ENCODE measurements at regions not wholly inside any gene's neighbourhood (a gene's known extent, or its start where the extent isn't known, plus 50 kb on each side); places are given as distances from the start of the nearest gene placed in this dataset.

- Histone ChIP-seq H3K27ac (ENCODE audit: low read depth, low read length) (peak overlapping the region; percentile 21; the same call in 1 of the 2 replicates), H3K36me3 (ENCODE audit: insufficient read depth, low read length) (no peaks in the 10 kb centered on the region), H3K9ac (ENCODE audit: low read depth, low read length) (peak overlapping the region; percentile 60; the same call in 1 of the 2 replicates), H3K4me3 (ENCODE audit: low read length) (no peak overlapping the region), H3K27me3 (ENCODE audit: insufficient read depth, low read length) (peaks cover 45% of the 10 kb centered on the region; the same call in 1 of the 2 replicates), H3K4me1 (ENCODE audit: insufficient read depth, low read length) (peaks cover 21% of the 10 kb centered on the region), H3K9me3 (ENCODE audit: insufficient read depth, low read depth, low read length) (no peaks in the 10 kb centered on the region)
- 42% methylated on average over 15 of the region's 16 CpGs for WGBS
Measured at GRCh38 chr13:111658145-111659100, 338.0 kb downstream of the TEX29 start.

GRCh38 chr13:111659219-111659775, 338.9 kb downstream of the TEX29 start:
- no peaks in the 10 kb centered on the region for H3K9me3 ChIP-seq (ENCODE audit: insufficient read depth, low read depth, low read length)
- WGBS: 82% methylated on average over 9 of the region's 9 CpGs
- no peak overlapping the region for H3K27ac ChIP-seq (ENCODE audit: low read depth, low read length)
- H3K4me1 ChIP-seq (ENCODE audit: insufficient read depth, low read length): peaks cover 21% of the 10 kb centered on the region
- H3K27me3 ChIP-seq (ENCODE audit: insufficient read depth, low read length): peaks cover 41% of the 10 kb centered on the region; the same call in 1 of the 2 replicates
- H3K9ac ChIP-seq (ENCODE audit: low read depth, low read length): no peak overlapping the region
- no peaks in the 10 kb centered on the region for H3K36me3 ChIP-seq (ENCODE audit: insufficient read depth, low read length)
- H3K4me3 ChIP-seq (ENCODE audit: low read length): no peak overlapping the region

DNA sequence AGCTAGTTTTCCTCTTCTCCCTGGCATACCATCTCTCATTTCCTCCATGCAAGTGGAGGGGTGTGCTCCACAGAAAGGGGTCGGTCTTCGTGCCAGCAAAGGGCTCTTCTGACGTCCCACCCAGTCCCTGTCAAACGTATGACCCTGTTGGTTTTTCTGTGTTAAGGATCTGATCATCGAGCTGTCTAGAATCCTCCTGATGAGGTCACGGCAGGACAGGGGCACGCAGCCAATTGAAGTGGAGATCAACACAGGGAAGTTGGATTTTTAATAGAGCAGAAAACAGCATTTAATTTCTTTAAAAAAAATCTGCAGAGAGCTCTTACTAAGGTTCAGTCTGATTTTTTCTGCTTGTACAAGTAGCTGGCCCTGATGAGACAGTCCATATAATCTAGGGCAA, 339.4 kb downstream of the TEX29 start:
- H3K9me3 ChIP-seq (ENCODE audit: insufficient read depth, low read depth, low read length): no peaks in the 10 kb centered on the region
- peaks cover 21% of the 10 kb centered on the region for H3K4me1 ChIP-seq (ENCODE audit: insufficient read depth, low read length)
- H3K9ac ChIP-seq (ENCODE audit: low read depth, low read length): no peak overlapping the region
- H3K27ac ChIP-seq (ENCODE audit: low read depth, low read length): no peak overlapping the region
- no peaks in the 10 kb centered on the region for H3K36me3 ChIP-seq (ENCODE audit: insufficient read depth, low read length)
- whole genome bisulfite sequencing: 94% methylated on average over 7 of the region's 7 CpGs
- H3K4me3 ChIP-seq (ENCODE audit: low read length): no peak overlapping the region
- peaks cover 41% of the 10 kb centered on the region; the same call in 1 of the 2 replicates for H3K27me3 ChIP-seq (ENCODE audit: insufficient read depth, low read length)

DNA sequence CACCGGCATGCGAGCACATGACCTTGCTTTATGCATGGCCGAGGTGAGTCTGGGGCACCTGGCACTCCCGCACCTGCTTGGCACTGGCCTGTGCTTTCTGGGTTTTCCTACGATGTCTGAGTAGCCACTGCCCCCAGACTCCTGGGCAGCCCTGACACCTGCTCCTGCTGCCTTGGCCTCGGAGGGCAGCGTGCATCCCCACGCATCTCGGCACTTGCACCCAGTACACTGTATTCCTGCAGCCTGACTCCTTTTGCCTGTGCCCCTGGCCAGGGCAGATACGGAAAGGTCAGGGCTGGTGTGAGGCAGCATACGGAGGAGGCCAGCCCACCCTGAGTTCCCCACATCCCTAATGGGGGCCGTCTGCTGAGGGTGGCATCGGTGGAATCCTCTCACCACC, 340.6 kb downstream of the TEX29 start:
- Histone ChIP-seq H3K9ac (ENCODE audit: low read depth, low read length) (no peak overlapping the region), H3K27ac (ENCODE audit: low read depth, low read length) (no peak overlapping the region), H3K36me3 (ENCODE audit: insufficient read depth, low read length) (no peaks in the 10 kb centered on the region), H3K4me1 (ENCODE audit: insufficient read depth, low read length) (peaks cover 21% of the 10 kb centered on the region), H3K27me3 (ENCODE audit: insufficient read depth, low read length) (peaks cover 41% of the 10 kb centered on the region; the same call in 1 of the 2 replicates), H3K4me3 (ENCODE audit: low read length) (no peak overlapping the region), H3K9me3 (ENCODE audit: insufficient read depth, low read depth, low read length) (no peaks in the 10 kb centered on the region)
- WGBS: 87% methylated on average over 13 of the region's 13 CpGs

DNA sequence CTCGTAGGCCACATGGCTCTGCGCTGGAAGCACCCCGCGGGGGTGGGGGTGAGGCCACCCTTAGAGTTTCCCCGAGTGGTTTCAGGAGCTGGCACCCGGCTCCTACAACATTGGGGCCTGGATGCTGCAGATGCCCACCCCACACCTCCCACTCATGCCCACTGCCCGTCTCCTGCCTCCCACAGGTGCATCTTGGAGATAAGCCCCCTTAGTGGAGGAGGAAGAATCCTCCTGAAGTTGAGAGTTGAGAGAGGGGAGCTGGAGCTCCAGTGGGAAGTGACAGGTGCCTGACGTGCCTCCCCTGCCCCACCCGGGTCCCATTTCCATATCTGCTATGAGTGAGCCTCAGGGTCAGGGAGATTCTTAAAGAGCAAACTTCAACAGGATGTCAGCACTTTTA, 341.3 kb downstream of the TEX29 start:
- Histone ChIP-seq H3K4me1 (ENCODE audit: insufficient read depth, low read length) (peaks cover 21% of the 10 kb centered on the region), H3K9ac (ENCODE audit: low read depth, low read length) (no peak overlapping the region), H3K36me3 (ENCODE audit: insufficient read depth, low read length) (no peaks in the 10 kb centered on the region), H3K27ac (ENCODE audit: low read depth, low read length) (no peak overlapping the region), H3K9me3 (ENCODE audit: insufficient read depth, low read depth, low read length) (no peaks in the 10 kb centered on the region), H3K4me3 (ENCODE audit: low read length) (no peak overlapping the region), H3K27me3 (ENCODE audit: insufficient read depth, low read length) (peaks cover 40% of the 10 kb centered on the region; the same call in 1 of the 2 replicates)
- WGBS: 91% methylated on average over 9 of the region's 9 CpGs

- Histone ChIP-seq H3K9ac (ENCODE audit: low read depth, low read length) (no peak overlapping the region), H3K9me3 (ENCODE audit: insufficient read depth, low read depth, low read length) (no peaks in the 10 kb centered on the region), H3K36me3 (ENCODE audit: insufficient read depth, low read length) (no peaks in the 10 kb centered on the region), H3K27ac (ENCODE audit: low read depth, low read length) (no peak overlapping the region), H3K4me1 (ENCODE audit: insufficient read depth, low read length) (peaks cover 21% of the 10 kb centered on the region), H3K4me3 (ENCODE audit: low read length) (no peak overlapping the region), H3K27me3 (ENCODE audit: insufficient read depth, low read length) (peaks cover 33% of the 10 kb centered on the region; the same call in 1 of the 2 replicates)
- WGBS: 97% methylated on average over 5 of the region's 5 CpGs
Measured at GRCh38 chr13:111662451-111662850, 342.0 kb downstream of the TEX29 start.

- Histone ChIP-seq H3K36me3 (ENCODE audit: insufficient read depth, low read length) (no peaks in the 10 kb centered on the region), H3K9ac (ENCODE audit: low read depth, low read length) (no peak overlapping the region), H3K27ac (ENCODE audit: low read depth, low read length) (no peak overlapping the region), H3K9me3 (ENCODE audit: insufficient read depth, low read depth, low read length) (no peaks in the 10 kb centered on the region), H3K4me1 (ENCODE audit: insufficient read depth, low read length) (peaks cover 17% of the 10 kb centered on the region), H3K27me3 (ENCODE audit: insufficient read depth, low read length) (peaks cover 31% of the 10 kb centered on the region; the same call in 1 of the 2 replicates), H3K4me3 (ENCODE audit: low read length) (no peak overlapping the region)
- 93% methylated on average over 4 of the region's 4 CpGs for WGBS
Measured at GRCh38 chr13:111662895-111663294, 342.5 kb downstream of the TEX29 start.

GRCh38 chr13:111663505-111663904, 343.1 kb downstream of the TEX29 start:
- Histone ChIP-seq H3K9me3 (ENCODE audit: insufficient read depth, low read depth, low read length) (no peaks in the 10 kb centered on the region), H3K4me3 (ENCODE audit: low read length) (no peak overlapping the region), H3K27ac (ENCODE audit: low read depth, low read length) (no peak overlapping the region), H3K27me3 (ENCODE audit: insufficient read depth, low read length) (peaks cover 31% of the 10 kb centered on the region; the same call in 1 of the 2 replicates), H3K9ac (ENCODE audit: low read depth, low read length) (no peak overlapping the region), H3K4me1 (ENCODE audit: insufficient read depth, low read length) (peaks cover 11% of the 10 kb centered on the region; the same call in 1 of the 2 replicates), H3K36me3 (ENCODE audit: insufficient read depth, low read length) (no peaks in the 10 kb centered on the region)
- 89% methylated on average over 12 of the region's 12 CpGs for WGBS

DNA sequence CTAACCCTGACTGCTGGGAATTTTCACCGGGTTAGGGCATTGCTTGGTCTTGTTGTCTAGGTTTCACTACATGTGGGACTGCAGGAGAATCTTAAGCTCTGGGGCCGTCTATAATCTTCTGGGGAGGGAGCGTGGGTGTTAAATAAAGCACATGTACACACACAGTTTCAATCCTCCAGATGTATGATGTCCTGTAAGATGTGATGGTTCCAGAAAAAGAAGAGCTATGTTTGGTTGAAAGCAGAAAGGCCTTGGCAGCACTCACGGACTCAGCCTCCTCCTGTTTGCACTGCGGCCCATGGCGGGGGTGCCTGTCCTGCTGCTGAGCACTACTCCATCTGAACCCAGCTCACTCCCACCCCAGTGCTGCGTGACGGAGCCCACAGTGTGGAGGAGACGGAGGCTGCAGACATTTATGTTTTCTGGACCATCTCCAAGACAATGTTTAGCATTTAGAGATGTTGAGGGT, 343.5 kb downstream of the TEX29 start:
- H3K4me3 ChIP-seq (ENCODE audit: low read length): no peak overlapping the region
- peaks cover 31% of the 10 kb centered on the region; the same call in 1 of the 2 replicates for H3K27me3 ChIP-seq (ENCODE audit: insufficient read depth, low read length)
- peaks cover 6% of the 10 kb centered on the region; the same call in 1 of the 2 replicates for H3K4me1 ChIP-seq (ENCODE audit: insufficient read depth, low read length)
- H3K9ac ChIP-seq (ENCODE audit: low read depth, low read length): no peak overlapping the region
- H3K9me3 ChIP-seq (ENCODE audit: insufficient read depth, low read depth, low read length): no peaks in the 10 kb centered on the region
- WGBS: 86% methylated on average over 9 of the region's 9 CpGs
- H3K36me3 ChIP-seq (ENCODE audit: insufficient read depth, low read length): no peaks in the 10 kb centered on the region
- no peak overlapping the region for H3K27ac ChIP-seq (ENCODE audit: low read depth, low read length)

GRCh38 chr13:111664696-111665095, 344.3 kb downstream of the TEX29 start:
- no peaks in the 10 kb centered on the region for H3K9me3 ChIP-seq (ENCODE audit: insufficient read depth, low read depth, low read length)
- no peaks in the 10 kb centered on the region for H3K36me3 ChIP-seq (ENCODE audit: insufficient read depth, low read length)
- H3K4me1 ChIP-seq (ENCODE audit: insufficient read depth, low read length): no peaks in the 10 kb centered on the region
- no peak overlapping the region for H3K4me3 ChIP-seq (ENCODE audit: low read length)
- peaks cover 26% of the 10 kb centered on the region; the same call in 1 of the 2 replicates for H3K27me3 ChIP-seq (ENCODE audit: insufficient read depth, low read length)
- WGBS: 92% methylated on average over 4 of the region's 4 CpGs
- H3K9ac ChIP-seq (ENCODE audit: low read depth, low read length): no peak overlapping the region
- H3K27ac ChIP-seq (ENCODE audit: low read depth, low read length): no peak overlapping the region

DNA sequence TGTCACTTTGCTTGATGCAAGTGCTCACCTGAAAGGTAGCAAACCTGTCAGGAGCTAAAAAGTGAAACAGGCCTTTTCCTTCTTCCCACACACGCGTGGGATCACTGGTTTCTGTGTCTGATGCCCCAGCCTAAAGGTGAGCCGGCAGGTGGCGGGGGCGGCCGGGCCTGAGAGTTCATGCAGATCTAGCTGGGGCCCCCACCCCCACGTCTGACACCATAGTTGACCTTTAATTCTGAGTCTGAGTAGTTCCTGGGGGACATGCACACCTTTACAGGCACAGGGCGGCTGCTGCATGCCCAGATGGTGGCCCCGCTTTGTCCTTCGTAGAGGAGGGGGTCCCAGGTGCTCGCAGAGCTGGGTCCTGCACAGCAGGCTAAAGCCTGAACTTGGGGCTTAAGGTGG, 345.3 kb downstream of the TEX29 start:
- Histone ChIP-seq H3K4me1 (ENCODE audit: insufficient read depth, low read length) (no peaks in the 10 kb centered on the region), H3K9ac (ENCODE audit: low read depth, low read length) (no peak overlapping the region), H3K9me3 (ENCODE audit: insufficient read depth, low read depth, low read length) (no peaks in the 10 kb centered on the region), H3K27me3 (ENCODE audit: insufficient read depth, low read length) (peaks cover 16% of the 10 kb centered on the region; the same call in 1 of the 2 replicates), H3K36me3 (ENCODE audit: insufficient read depth, low read length) (no peaks in the 10 kb centered on the region), H3K27ac (ENCODE audit: low read depth, low read length) (no peak overlapping the region), H3K4me3 (ENCODE audit: low read length) (no peak overlapping the region)
- 92% methylated on average over 11 of the region's 11 CpGs for WGBS
